Testis (tissue), 2 donors: ENCODE measurements at regions not wholly inside any gene's neighbourhood (a gene's known extent, or its start where the extent isn't known, plus 50 kb on each side); places are given as distances from the start of the nearest gene placed in this dataset.

Source experiments
- POLR2A ChIP-seq: fragments of 450-650 bp; IDR thresholded peaks from one replicate; pipeline ENCODE4 v1.6.1; 2017; ENCODE audit warnings: antibody characterized with exemption, mild to moderate bottlenecking, moderate library complexity
- TF ChIP-seq, protein P1 (sequence below), 3 experiments: fragments of 450-650 bp in 2 of 3; fragments of 200-600 bp in 1 of 3; sonication (generic) in 1 of 3; IDR thresholded peaks; one replicate each; pipeline ENCODE4 v1.5.1; 2016 to 2019; ENCODE audit warnings: antibody characterized with exemption in 3 of 3, mild to moderate bottlenecking in 2 of 3, moderate library complexity in 1 of 3

DNA sequence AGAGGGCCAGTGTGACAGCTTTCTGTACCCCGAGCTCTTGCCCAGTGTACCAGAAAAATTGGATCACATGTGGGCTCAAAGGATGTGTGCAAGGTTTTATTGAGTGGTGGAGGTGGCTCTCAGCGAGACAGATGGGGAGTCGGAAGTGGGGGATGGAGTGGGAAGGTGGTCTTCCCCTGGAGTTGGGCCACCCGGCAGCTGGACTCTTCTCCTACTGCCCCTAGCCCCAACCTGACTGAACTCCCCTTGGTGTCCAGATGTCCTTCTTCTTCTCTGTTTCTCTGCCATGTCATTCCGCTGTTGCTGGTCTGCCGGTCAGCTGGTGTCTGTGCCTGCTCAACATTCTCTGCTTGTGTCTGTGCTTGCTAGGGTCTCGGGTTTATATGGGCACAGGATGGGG, 217.9 kb downstream of the RRAGC start:
- TF ChIP-seq POLR2A: no peak
- TF ChIP-seq, protein P1, sequence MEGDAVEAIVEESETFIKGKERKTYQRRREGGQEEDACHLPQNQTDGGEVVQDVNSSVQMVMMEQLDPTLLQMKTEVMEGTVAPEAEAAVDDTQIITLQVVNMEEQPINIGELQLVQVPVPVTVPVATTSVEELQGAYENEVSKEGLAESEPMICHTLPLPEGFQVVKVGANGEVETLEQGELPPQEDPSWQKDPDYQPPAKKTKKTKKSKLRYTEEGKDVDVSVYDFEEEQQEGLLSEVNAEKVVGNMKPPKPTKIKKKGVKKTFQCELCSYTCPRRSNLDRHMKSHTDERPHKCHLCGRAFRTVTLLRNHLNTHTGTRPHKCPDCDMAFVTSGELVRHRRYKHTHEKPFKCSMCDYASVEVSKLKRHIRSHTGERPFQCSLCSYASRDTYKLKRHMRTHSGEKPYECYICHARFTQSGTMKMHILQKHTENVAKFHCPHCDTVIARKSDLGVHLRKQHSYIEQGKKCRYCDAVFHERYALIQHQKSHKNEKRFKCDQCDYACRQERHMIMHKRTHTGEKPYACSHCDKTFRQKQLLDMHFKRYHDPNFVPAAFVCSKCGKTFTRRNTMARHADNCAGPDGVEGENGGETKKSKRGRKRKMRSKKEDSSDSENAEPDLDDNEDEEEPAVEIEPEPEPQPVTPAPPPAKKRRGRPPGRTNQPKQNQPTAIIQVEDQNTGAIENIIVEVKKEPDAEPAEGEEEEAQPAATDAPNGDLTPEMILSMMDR (IDR thresholded peaks at IDR 0.05): no peak
